ENCODE measurements at regions not wholly inside any gene's neighbourhood (a gene's known extent, or its start where the extent isn't known, plus 50 kb on each side); places are given as distances from the start of the nearest gene placed in this dataset.
"Not testable (repeated sequence)": the region's sequence is repeated elsewhere in the genome, so short reads cannot be mapped to it uniquely, and the experiment has no call there.

- H3K4me3 ChIP-seq (replicated peaks; ENCODE audit: low read depth, low read length), result no peak overlapping the region
- TF ChIP-seq, protein P1, sequence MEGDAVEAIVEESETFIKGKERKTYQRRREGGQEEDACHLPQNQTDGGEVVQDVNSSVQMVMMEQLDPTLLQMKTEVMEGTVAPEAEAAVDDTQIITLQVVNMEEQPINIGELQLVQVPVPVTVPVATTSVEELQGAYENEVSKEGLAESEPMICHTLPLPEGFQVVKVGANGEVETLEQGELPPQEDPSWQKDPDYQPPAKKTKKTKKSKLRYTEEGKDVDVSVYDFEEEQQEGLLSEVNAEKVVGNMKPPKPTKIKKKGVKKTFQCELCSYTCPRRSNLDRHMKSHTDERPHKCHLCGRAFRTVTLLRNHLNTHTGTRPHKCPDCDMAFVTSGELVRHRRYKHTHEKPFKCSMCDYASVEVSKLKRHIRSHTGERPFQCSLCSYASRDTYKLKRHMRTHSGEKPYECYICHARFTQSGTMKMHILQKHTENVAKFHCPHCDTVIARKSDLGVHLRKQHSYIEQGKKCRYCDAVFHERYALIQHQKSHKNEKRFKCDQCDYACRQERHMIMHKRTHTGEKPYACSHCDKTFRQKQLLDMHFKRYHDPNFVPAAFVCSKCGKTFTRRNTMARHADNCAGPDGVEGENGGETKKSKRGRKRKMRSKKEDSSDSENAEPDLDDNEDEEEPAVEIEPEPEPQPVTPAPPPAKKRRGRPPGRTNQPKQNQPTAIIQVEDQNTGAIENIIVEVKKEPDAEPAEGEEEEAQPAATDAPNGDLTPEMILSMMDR (IDR thresholded peaks at IDR 0.05; ENCODE audit: low read depth, low read length, missing control alignments), result no peak
- no peak for DNase-seq (ENCODE audit: extremely low read depth, low read depth)
These were observed 94.2 kb downstream of the TMEM18 start for GRCh38 chr2:582792-583528.

- not testable (repeated sequence) for DNase-seq (ENCODE audit: extremely low read depth, low read depth); H3K4me3 ChIP-seq (replicated peaks; ENCODE audit: low read depth, low read length)
These were observed 94.9 kb downstream of the TMEM18 start for GRCh38 chr2:582289-582688.

GRCh38 chr2:579961-580360, 97.2 kb downstream of the TMEM18 start:
- no peak overlapping the region for H3K4me3 ChIP-seq (replicated peaks; ENCODE audit: low read depth, low read length)
- TF ChIP-seq, protein P1 (IDR thresholded peaks at IDR 0.05; ENCODE audit: low read depth, low read length, missing control alignments), result no peak
- DNase-seq (ENCODE audit: extremely low read depth, low read depth), result no peak

- H3K4me3 ChIP-seq (replicated peaks; ENCODE audit: low read depth, low read length), result no peak overlapping the region
- TF ChIP-seq, protein P1 (IDR thresholded peaks at IDR 0.05; ENCODE audit: low read depth, low read length, missing control alignments), result no peak
- DNase-seq (ENCODE audit: extremely low read depth, low read depth), result no peak
These were observed 97.8 kb downstream of the TMEM18 start for GRCh38 chr2:579351-579886.

- no peak overlapping the region for H3K4me3 ChIP-seq (replicated peaks; ENCODE audit: low read depth, low read length)
- TF ChIP-seq, protein P1 (IDR thresholded peaks at IDR 0.05; ENCODE audit: low read depth, low read length, missing control alignments), result no peak
- DNase-seq (ENCODE audit: extremely low read depth, low read depth), result no peak
These were observed 100.9 kb downstream of the TMEM18 start for GRCh38 chr2:576292-576691.

GRCh38 chr2:575727-576236, 101.4 kb downstream of the TMEM18 start:
- TF ChIP-seq, protein P1 (IDR thresholded peaks at IDR 0.05; ENCODE audit: low read depth, low read length, missing control alignments), result no peak
- no peak for DNase-seq (ENCODE audit: extremely low read depth, low read depth)
- no peak overlapping the region for H3K4me3 ChIP-seq (replicated peaks; ENCODE audit: low read depth, low read length)

DNA sequence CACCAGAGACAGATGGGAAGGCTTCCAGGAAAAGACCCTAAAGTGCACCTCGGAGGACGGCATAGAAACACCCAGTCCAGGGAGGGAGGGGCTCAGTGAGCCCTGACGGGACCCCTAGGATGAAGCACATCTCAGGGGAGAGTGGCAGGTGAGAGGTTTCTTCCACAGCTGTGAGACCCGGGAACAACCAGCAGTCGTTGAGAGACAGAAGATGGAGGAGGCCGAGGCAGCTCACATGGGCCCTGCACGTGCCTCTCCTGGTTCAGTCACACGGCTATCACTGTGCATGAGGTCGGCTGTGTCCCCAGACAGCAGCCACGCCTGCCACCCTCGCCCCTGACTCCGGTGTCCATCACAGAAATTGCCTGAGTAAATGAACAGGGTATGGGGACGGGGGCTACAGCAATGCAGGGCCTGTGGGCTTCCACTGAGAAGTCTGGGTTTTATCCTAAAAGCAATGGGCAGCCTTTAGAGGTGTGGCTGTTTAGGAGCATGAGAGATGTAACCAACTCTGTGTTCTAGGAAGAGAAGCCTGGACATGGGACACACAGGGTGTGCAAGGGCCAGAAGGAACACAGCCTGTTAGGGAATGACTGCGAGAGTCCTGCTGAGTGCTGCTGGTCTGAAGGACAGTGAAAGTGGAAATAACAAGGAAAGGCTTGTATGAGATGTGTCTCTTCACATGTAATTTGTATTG, 102.0 kb downstream of the TMEM18 start:
- DNase-seq (ENCODE audit: extremely low read depth, low read depth), result no peak
- no peak overlapping the region for H3K4me3 ChIP-seq (replicated peaks; ENCODE audit: low read depth, low read length)
- TF ChIP-seq, protein P1 (IDR thresholded peaks at IDR 0.05; ENCODE audit: low read depth, low read length, missing control alignments), result no peak
